GM23248 (cell line): ENCODE measurements at regions not wholly inside any gene's neighbourhood (a gene's known extent, or its start where the extent isn't known, plus 50 kb on each side); places are given as distances from the start of the nearest gene placed in this dataset.
A peak's percentile ranks its signal among the peaks of the same experiment; 100 is the strongest.

Source experiments
- DNase-seq: peaks from one replicate; pipeline ENCODE4 v3.0.0-alpha.2; 2015
- H2AFZ ChIP-seq: fragments of 200-600 bp; sonication (generic); 2 replicates; pipeline ENCODE4 v1.6.1; 2016; ENCODE audit warnings: antibody characterized with exemption
- H3F3A ChIP-seq: fragments of 200-600 bp; sonication (generic); 2 replicates; pipeline ENCODE4 v1.6.1; 2016; ENCODE audit warnings: mild to moderate bottlenecking, antibody characterized with exemption, mixed run types; ENCODE audit not compliant: insufficient read depth
- H3K27ac ChIP-seq: fragments of 200-600 bp; sonication (generic); 2 replicates; pipeline ENCODE4 v1.5.1; 2016; ENCODE audit warnings: mild to moderate bottlenecking
- H3K27me3 ChIP-seq: fragments of 200-600 bp; sonication (generic); replicated peaks from 2 replicates; pipeline ENCODE4 v1.6.1; 2016; ENCODE audit warnings: mild to moderate bottlenecking; ENCODE audit not compliant: insufficient read depth
- H3K36me3 ChIP-seq: fragments of 200-600 bp; sonication (generic); 2 replicates; pipeline ENCODE4 v1.6.1; 2016; ENCODE audit warnings: low read depth, mild to moderate bottlenecking
- H3K4me1 ChIP-seq: fragments of 200-600 bp; sonication (generic); 2 replicates; pipeline ENCODE4 v1.6.1; 2016; ENCODE audit warnings: mild to moderate bottlenecking; ENCODE audit not compliant: insufficient read depth
- H3K4me2 ChIP-seq: fragments of 200-600 bp; sonication (generic); one replicate; pipeline ENCODE4 v1.6.1; 2016; ENCODE audit warnings: mild to moderate bottlenecking; ENCODE audit not compliant: unreplicated experiment
- H3K4me3 ChIP-seq: fragments of 200-600 bp; sonication (generic); 2 replicates; pipeline ENCODE4 v1.5.1; 2016; ENCODE audit warnings: mild to moderate bottlenecking
- H3K79me2 ChIP-seq: fragments of 200-600 bp; sonication (generic); 2 replicates; pipeline ENCODE4 v1.6.1; 2016; ENCODE audit warnings: mild to moderate bottlenecking; ENCODE audit not compliant: insufficient read depth
- H3K9ac ChIP-seq: fragments of 200-600 bp; sonication (generic); 2 replicates; pipeline ENCODE4 v1.6.1; 2016; ENCODE audit warnings: mild to moderate bottlenecking
- H3K9me2 ChIP-seq: fragments of 200-600 bp; sonication (generic); 2 replicates; pipeline ENCODE4 v1.6.1; 2016; ENCODE audit warnings: mixed run types, mild to moderate bottlenecking, moderate library complexity; ENCODE audit not compliant: insufficient read depth
- H3K9me3 ChIP-seq: fragments of 200-600 bp; sonication (generic); one replicate; pipeline ENCODE4 v1.6.1; 2017; ENCODE audit warnings: low read depth
- H4K20me1 ChIP-seq: fragments of 200-600 bp; sonication (generic); 2 replicates; pipeline ENCODE4 v1.6.0; 2016; ENCODE audit not compliant: insufficient read depth
- EZH2 ChIP-seq: fragments of 200-600 bp; sonication (generic); IDR thresholded peaks from 2 replicates; pipeline ENCODE4 v1.6.1; 2018; ENCODE audit warnings: antibody characterized with exemption, mild to moderate bottlenecking; ENCODE audit not compliant: insufficient read depth, poor library complexity, severe bottlenecking
- EZH2phosphoT487 ChIP-seq: fragments of 200-600 bp; sonication (generic); IDR thresholded peaks from 2 replicates; pipeline ENCODE4 v1.6.1; 2018; ENCODE audit warnings: antibody characterized with exemption, moderate library complexity, mild to moderate bottlenecking, low read depth; ENCODE audit not compliant: insufficient read depth
- WGBS, 2 experiments: methylation state at CpG; one replicate each; pipeline ENCODE4 v1.1.6; 2015 to 2017; ENCODE audit warnings: low lambda C conversion rate in 2 of 2, low coverage in 1 of 2; ENCODE audit errors: missing lambda C conversion rate in 2 of 2; 5-methylcytosine and 5-hydroxymethylcytosine counted together
- in situ Hi-C: fragments of 300-500 bp; cut with MboI; formaldehyde crosslinking; loops from 2 replicates; pipeline ENCODE4 v1.15.0; 2020

DNA sequence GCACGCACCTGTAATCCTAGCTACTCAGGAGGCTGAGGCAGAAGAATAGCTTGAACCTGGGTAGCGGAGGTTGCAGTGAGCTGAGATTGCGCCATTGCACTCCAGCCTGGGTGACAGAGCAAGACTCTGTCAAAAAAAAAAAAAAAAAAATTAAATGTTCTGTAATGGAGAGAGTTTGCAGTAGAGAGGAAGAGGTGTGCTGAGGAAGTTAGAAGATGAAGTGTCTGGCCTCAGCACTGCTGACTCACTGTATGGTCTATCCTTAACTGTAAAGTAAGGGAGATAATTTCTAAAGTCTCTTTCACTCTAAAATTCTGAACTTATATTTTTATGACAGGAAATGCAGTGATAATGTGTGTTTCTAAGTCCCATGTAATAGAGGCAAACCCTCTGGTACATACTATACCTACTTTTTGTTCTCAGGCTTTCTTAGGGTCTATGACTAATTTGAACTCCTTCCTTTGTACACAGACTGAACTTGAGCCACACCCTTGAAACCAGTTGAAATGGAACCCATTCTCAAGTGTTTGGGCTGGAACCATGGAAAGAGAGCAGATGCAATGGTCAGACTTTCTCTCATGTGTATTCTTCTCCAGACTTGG, 278.1 kb upstream of the FAR2 start:
- Histone ChIP-seq H3K36me3 (no peaks in the 10 kb centered on the region), H2AFZ (no peak overlapping the region), H3K27me3 (no peaks in the 10 kb centered on the region), H3K9me3 (no peaks in the 10 kb centered on the region), H3K79me2 (no peaks in the 10 kb centered on the region), H3K4me3 (no peak overlapping the region), H3K27ac (no peak overlapping the region), H3F3A (peaks cover 20% of the 10 kb centered on the region), H3K4me1 (peaks cover 26% of the 10 kb centered on the region), H4K20me1 (no peaks in the 10 kb centered on the region), H3K9ac (no peak overlapping the region), H3K4me2 (no peak overlapping the region), H3K9me2 (no peaks in the 10 kb centered on the region)
- 59 to 61% methylated on average over 3 of the region's 3 CpGs for WGBS, 2 experiments
- TF ChIP-seq EZH2phosphoT487 (no peak), EZH2 (no peak)
- DNase-seq: peak; percentile 29
- in situ Hi-C loops: no loop called here

GRCh38 chr12:28872654-28873268, 276.3 kb upstream of the FAR2 start:
- no peaks in the 10 kb centered on the region for H3K79me2 ChIP-seq
- H3K9me3 ChIP-seq: no peaks in the 10 kb centered on the region
- no peak overlapping the region for H3K4me3 ChIP-seq
- no peak overlapping the region for H3K27ac ChIP-seq
- no peaks in the 10 kb centered on the region for H3K36me3 ChIP-seq
- H3K4me2 ChIP-seq: no peak overlapping the region
- H3K27me3 ChIP-seq: no peaks in the 10 kb centered on the region
- no peak overlapping the region for H3K9ac ChIP-seq
- TF ChIP-seq EZH2: no peak
- TF ChIP-seq EZH2phosphoT487: no peak
- H3K9me2 ChIP-seq: no peaks in the 10 kb centered on the region
- no peaks in the 10 kb centered on the region for H4K20me1 ChIP-seq
- 60 to 66% methylated on average over 7 of the region's 7 CpGs for WGBS, 2 experiments
- in situ Hi-C loops: no loop called here
- DNase-seq: peak; percentile 56
- no peak overlapping the region for H2AFZ ChIP-seq
- H3F3A ChIP-seq: peaks cover 20% of the 10 kb centered on the region
- peaks cover 23% of the 10 kb centered on the region for H3K4me1 ChIP-seq

GRCh38 chr12:28874758-28875157, 274.3 kb upstream of the FAR2 start:
- WGBS, 2 experiments: 94 to 95% methylated on average over 3 of the region's 3 CpGs
- in situ Hi-C loops: no loop called here

DNA sequence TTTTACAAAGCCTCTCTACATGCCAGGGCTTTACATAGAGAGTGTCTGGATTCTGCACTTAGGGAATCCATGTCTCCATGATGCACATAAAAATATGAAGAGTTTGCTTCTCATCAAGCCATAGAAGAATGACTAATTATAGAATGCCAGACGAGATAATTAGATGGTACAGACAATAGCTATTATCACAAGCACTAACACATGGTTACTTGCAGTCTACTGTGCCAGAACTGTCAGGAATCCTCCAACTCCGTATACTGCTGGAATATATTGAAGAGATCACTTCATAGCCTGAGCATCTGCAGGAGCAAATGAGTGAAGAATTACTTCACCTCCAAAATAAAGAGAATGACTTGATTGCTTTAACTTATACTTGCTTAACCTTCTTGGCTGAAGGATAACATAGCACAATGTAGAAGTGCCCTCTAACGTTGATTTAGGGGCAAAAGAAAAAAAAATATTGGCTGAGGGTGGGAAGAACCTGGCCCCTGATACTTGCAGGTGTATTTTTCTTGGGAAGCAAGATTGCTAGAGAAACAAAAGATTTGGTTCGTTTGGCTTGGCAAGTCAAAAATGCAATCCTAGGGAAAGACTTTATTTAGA, 272.8 kb upstream of the FAR2 start:
- Histone ChIP-seq H3K36me3 (no peaks in the 10 kb centered on the region), H3K9me2 (no peaks in the 10 kb centered on the region), H3K79me2 (no peaks in the 10 kb centered on the region), H3F3A (peaks cover 2% of the 10 kb centered on the region), H3K9me3 (no peaks in the 10 kb centered on the region), H3K4me3 (no peak overlapping the region), H3K27ac (no peak overlapping the region), H3K4me2 (no peak overlapping the region), H3K27me3 (no peaks in the 10 kb centered on the region), H3K9ac (no peak overlapping the region), H3K4me1 (peaks cover 6% of the 10 kb centered on the region), H2AFZ (no peak overlapping the region), H4K20me1 (no peaks in the 10 kb centered on the region)
- TF ChIP-seq EZH2phosphoT487 (no peak), EZH2 (no peak)
- WGBS, 2 experiments: 7 to 12% methylated on average over 4 of the region's 4 CpGs
- peak; percentile 31 for DNase-seq
- in situ Hi-C loops: no loop called here

More at GRCh38 chr12:28874758-28875157, 274.3 kb upstream of the FAR2 start:
- no peak overlapping the region for H3K27ac ChIP-seq
- no peaks in the 10 kb centered on the region for H3K79me2 ChIP-seq
- no peaks in the 10 kb centered on the region for H3K36me3 ChIP-seq
- no peak for DNase-seq
- no peaks in the 10 kb centered on the region for H4K20me1 ChIP-seq
- H3F3A ChIP-seq: peaks cover 7% of the 10 kb centered on the region
- H3K4me2 ChIP-seq: no peak overlapping the region
- H3K4me3 ChIP-seq: no peak overlapping the region
- H3K9me2 ChIP-seq: no peaks in the 10 kb centered on the region
- H3K27me3 ChIP-seq: no peaks in the 10 kb centered on the region
- no peak overlapping the region for H3K9ac ChIP-seq
- TF ChIP-seq EZH2 (no peak), EZH2phosphoT487 (no peak)
- H3K4me1 ChIP-seq: peaks cover 15% of the 10 kb centered on the region
- H3K9me3 ChIP-seq: no peaks in the 10 kb centered on the region
- no peak overlapping the region for H2AFZ ChIP-seq
